Endothelial cell (in vitro differentiated cells): ENCODE measurements at regions not wholly inside any gene's neighbourhood (a gene's known extent, or its start where the extent isn't known, plus 50 kb on each side); places are given as distances from the start of the nearest gene placed in this dataset.
A peak's percentile ranks its signal among the peaks of the same experiment; 100 is the strongest.

ENCODE experiments used
- DNase-seq: peaks from one replicate; pipeline ENCODE4 v3.0.0; 2021; ENCODE audit warnings: low spot score
- H3K27ac Mint-ChIP-seq: one replicate; pipeline ENCODE4 v1.8.0; 2021; ENCODE audit warnings: mixed read lengths, inconsistent platforms; ENCODE audit not compliant: unreplicated experiment
- H3K27me3 Mint-ChIP-seq: one replicate; pipeline ENCODE4 v1.8.0; 2021; ENCODE audit warnings: mild to moderate bottlenecking, moderate library complexity, mixed read lengths, inconsistent platforms; ENCODE audit not compliant: unreplicated experiment
- H3K36me3 Mint-ChIP-seq: one replicate; pipeline ENCODE4 v1.8.0; 2021; ENCODE audit warnings: mild to moderate bottlenecking, low read depth, mixed read lengths, inconsistent platforms; ENCODE audit not compliant: unreplicated experiment
- H3K4me1 Mint-ChIP-seq: one replicate; pipeline ENCODE4 v1.8.0; 2021; ENCODE audit warnings: mild to moderate bottlenecking, mixed read lengths, inconsistent platforms; ENCODE audit not compliant: unreplicated experiment
- H3K4me3 Mint-ChIP-seq: one replicate; pipeline ENCODE4 v1.8.0; 2021; ENCODE audit warnings: mild to moderate bottlenecking, mixed read lengths, inconsistent platforms; ENCODE audit not compliant: unreplicated experiment
- H3K9me3 Mint-ChIP-seq: one replicate; pipeline ENCODE4 v1.8.0; 2021; ENCODE audit warnings: mixed read lengths, inconsistent platforms; ENCODE audit not compliant: unreplicated experiment
- CTCF ChIP-seq: fragments of 200-600 bp; sonication (generic); IDR thresholded peaks from one replicate; pipeline ENCODE4 v1.5.0; 2021; ENCODE audit warnings: antibody characterized with exemption; ENCODE audit not compliant: unreplicated experiment

- Mint-ChIP-seq H3K9me3 (no peaks in the 10 kb centered on the region), H3K4me3 (no peak overlapping the region)
Measured at GRCh38 chr2:187167491-187167890, 280.6 kb downstream of the CALCRL start.

GRCh38 chr2:187165936-187166610 lies 282.0 kb downstream of the CALCRL start:
- peaks cover 10% of the 10 kb centered on the region for H3K4me1 Mint-ChIP-seq
- no peaks in the 10 kb centered on the region for H3K9me3 Mint-ChIP-seq
- TF ChIP-seq CTCF, result no peak
- H3K27ac Mint-ChIP-seq, result peak overlapping the region; percentile 32
- H3K27me3 Mint-ChIP-seq, result peaks cover 5% of the 10 kb centered on the region
- no peak for DNase-seq
- H3K4me3 Mint-ChIP-seq, result no peak overlapping the region
- H3K36me3 Mint-ChIP-seq, result no peaks in the 10 kb centered on the region

More at GRCh38 chr2:187167491-187167890, 280.6 kb downstream of the CALCRL start:
- peaks cover 10% of the 10 kb centered on the region for H3K4me1 Mint-ChIP-seq
- peaks cover 5% of the 10 kb centered on the region for H3K27me3 Mint-ChIP-seq
- H3K27ac Mint-ChIP-seq, result no peak overlapping the region
- TF ChIP-seq CTCF, result no peak
- H3K36me3 Mint-ChIP-seq, result peaks cover 4% of the 10 kb centered on the region
- no peak for DNase-seq

GRCh38 chr2:187158452-187158851 lies 289.6 kb downstream of the CALCRL start:
- Mint-ChIP-seq H3K9me3 (no peaks in the 10 kb centered on the region), H3K4me1 (peaks cover 11% of the 10 kb centered on the region), H3K27ac (peak overlapping the region; percentile 91), H3K27me3 (no peaks in the 10 kb centered on the region), H3K36me3 (peaks cover 10% of the 10 kb centered on the region), H3K4me3 (no peak overlapping the region)
- TF ChIP-seq CTCF, result no peak
- no peak for DNase-seq

GRCh38 chr2:187157046-187157445 lies 291.0 kb downstream of the CALCRL start:
- no peaks in the 10 kb centered on the region for H3K27me3 Mint-ChIP-seq
- peaks cover 11% of the 10 kb centered on the region for H3K4me1 Mint-ChIP-seq
- no peaks in the 10 kb centered on the region for H3K9me3 Mint-ChIP-seq
- H3K36me3 Mint-ChIP-seq, result peaks cover 10% of the 10 kb centered on the region
- no peak overlapping the region for H3K4me3 Mint-ChIP-seq
- no peak for DNase-seq
- no peak overlapping the region for H3K27ac Mint-ChIP-seq
- TF ChIP-seq CTCF, result no peak

GRCh38 chr2:187155476-187155875 lies 292.6 kb downstream of the CALCRL start:
- Mint-ChIP-seq H3K36me3 (peaks cover 10% of the 10 kb centered on the region), H3K27ac (no peak overlapping the region), H3K27me3 (no peaks in the 10 kb centered on the region), H3K9me3 (no peaks in the 10 kb centered on the region), H3K4me3 (no peak overlapping the region), H3K4me1 (peaks cover 11% of the 10 kb centered on the region)
- no peak for DNase-seq
- TF ChIP-seq CTCF, result no peak
